NCI-H2196 treated with DMSO at 0.1 percent for 48 hours (cell line): ENCODE measurements at regions not wholly inside any gene's neighbourhood (a gene's known extent, or its start where the extent isn't known, plus 50 kb on each side); places are given as distances from the start of the nearest gene placed in this dataset.
A peak's percentile ranks its signal among the peaks of the same experiment; 100 is the strongest.

ENCODE experiments used
- DNase-seq: peaks from one replicate; lab custom pipeline; 2025; ENCODE audit not compliant: unreplicated experiment; lab: John Stamatoyannopoulos, UW

- DNase-seq = no peak
Measured at GRCh38 chr4:108297605-108298004, 128.9 kb upstream of the LEF1 start.

GRCh38 chr4:108292229-108292628 lies 123.5 kb upstream of the LEF1 start:
- no peak for DNase-seq

GRCh38 chr4:108291137-108291536 lies 122.4 kb upstream of the LEF1 start:
- no peak for DNase-seq

- no peak for DNase-seq
Measured at GRCh38 chr4:108287834-108288413, 119.2 kb upstream of the LEF1 start.

DNA sequence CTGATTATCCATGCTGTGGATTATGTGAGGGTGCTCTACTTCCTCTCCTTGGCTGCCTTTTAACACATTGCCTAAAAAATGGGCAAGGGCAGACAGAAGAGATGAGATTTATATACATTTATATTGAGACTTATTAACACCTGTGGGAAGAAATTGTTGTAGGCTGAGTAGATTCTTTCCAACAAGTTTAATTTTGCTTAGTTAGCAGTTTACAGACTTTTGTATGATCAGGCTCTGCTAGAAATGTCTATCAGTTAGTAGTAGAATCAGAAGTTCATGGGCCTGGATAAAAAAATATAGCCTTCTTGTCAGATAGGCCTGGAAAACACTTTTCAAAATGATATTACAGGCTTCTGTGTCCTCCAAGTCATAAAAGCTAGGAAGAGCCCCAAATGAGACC lies 111.3 kb upstream of the LEF1 start:
- no peak for DNase-seq

GRCh38 chr4:108276690-108277089 lies 108.0 kb upstream of the LEF1 start:
- no peak for DNase-seq

GRCh38 chr4:108272986-108273385 lies 104.3 kb upstream of the LEF1 start:
- no peak for DNase-seq

DNA sequence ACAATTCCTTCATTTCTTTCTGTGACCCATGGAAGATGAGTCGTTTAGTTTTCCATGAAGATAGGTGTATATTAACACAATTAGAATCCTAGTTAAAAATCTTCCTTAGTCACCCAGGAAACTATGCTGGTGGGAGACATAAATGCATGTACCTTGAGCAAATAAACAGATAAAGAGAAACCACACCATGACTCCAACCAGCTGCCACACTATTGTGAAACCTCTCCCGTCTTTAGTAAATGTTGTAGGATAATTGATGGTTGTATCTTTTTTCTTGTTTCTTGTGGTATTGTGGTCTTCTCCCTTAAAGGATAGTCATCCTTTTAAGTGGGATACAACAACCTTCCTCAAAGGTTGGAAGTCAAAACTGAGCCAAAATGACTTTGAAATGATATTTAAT lies 103.8 kb upstream of the LEF1 start:
- no peak for DNase-seq

- no peak for DNase-seq
Measured at GRCh38 chr4:108272046-108272445, 103.3 kb upstream of the LEF1 start.

GRCh38 chr4:108270466-108271450 lies 102.0 kb upstream of the LEF1 start:
- no peak for DNase-seq

DNA sequence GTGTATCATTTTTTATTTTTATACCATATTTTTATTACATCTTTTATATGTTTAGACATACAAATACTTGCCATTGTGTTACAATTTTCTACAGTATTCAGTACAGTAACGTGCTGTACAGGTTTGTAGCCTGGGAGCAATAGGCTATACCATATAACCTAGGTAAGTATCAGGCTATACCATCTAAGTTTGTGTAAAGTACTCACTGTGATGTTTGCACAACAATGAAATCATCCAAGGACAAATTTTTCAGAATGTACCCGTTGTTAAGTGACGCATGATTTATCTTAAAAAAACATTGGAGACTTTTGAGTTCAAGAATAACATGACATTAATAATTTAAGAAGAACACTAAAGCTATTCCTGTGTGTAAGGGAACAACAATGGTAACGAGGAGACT lies 96.0 kb upstream of the LEF1 start:
- no peak for DNase-seq

GRCh38 chr4:108263057-108263456 lies 94.3 kb upstream of the LEF1 start:
- no peak for DNase-seq

- DNase-seq = no peak
Measured at GRCh38 chr4:108261026-108261425, 92.3 kb upstream of the LEF1 start.

GRCh38 chr4:108256538-108256937 lies 87.8 kb upstream of the LEF1 start:
- DNase-seq = no peak

- no peak for DNase-seq
Measured at GRCh38 chr4:108255203-108255747, 86.5 kb upstream of the LEF1 start.

DNA sequence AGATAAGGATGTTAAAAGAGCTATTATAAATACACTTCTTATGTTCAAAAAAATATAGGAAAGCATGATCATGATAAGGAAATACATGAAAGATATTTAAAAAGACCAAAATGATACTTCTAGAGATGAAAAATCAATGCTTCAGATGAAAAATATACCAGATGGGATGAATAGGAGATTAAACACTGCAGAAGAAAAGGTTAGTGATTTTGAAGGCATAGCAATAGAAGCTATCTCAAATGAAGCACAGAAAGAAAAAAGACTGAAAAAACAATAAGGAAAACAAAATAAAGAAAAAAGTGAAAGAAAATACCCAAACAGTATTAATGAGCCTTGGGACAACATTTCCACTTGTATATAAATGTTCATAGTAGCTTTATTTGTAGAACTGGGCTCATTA lies 80.7 kb upstream of the LEF1 start:
- no peak for DNase-seq

GRCh38 chr4:108247387-108248049 lies 78.8 kb upstream of the LEF1 start:
- DNase-seq = peak; percentile 81

GRCh38 chr4:108244606-108245005 lies 75.9 kb upstream of the LEF1 start:
- DNase-seq = no peak

GRCh38 chr4:108240366-108240765 lies 71.6 kb upstream of the LEF1 start:
- no peak for DNase-seq

- no peak for DNase-seq
Measured at GRCh38 chr4:108237693-108238092, 69.0 kb upstream of the LEF1 start.

- DNase-seq = no peak
Measured at GRCh38 chr4:108236264-108236663, 67.5 kb upstream of the LEF1 start.

DNA sequence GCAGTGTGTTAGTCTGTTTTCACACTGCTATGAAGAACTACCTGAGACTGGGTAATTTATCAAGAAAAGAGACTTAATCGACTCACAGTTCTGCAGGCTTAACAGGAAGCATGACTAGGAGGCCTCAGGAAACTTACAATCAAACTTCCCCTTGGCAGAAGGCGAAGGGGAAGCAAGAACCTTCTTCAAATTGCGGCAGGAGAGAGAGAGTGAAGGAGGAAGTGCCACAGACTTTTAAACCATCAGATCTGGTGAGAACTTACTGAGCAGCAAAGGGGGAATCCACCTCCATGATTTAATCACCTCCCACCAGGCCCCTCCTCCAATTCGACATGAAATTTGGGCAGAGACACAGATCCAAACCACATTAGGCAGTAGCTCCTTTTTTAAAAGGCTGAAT lies 59.2 kb upstream of the LEF1 start:
- DNase-seq = no peak
